ENCODE measurements at regions not wholly inside any gene's neighbourhood (a gene's known extent, or its start where the extent isn't known, plus 50 kb on each side); places are given as distances from the start of the nearest gene placed in this dataset.

- Histone ChIP-seq H3K27ac (no peak overlapping the region), H3K27me3 (no peaks in the 10 kb centered on the region), H3K9me3 (no peaks in the 10 kb centered on the region), H3K4me1 (no peaks in the 10 kb centered on the region), H3K36me3 (no peaks in the 10 kb centered on the region), H3K4me3 (no peak overlapping the region)
- TF ChIP-seq, protein P1, sequence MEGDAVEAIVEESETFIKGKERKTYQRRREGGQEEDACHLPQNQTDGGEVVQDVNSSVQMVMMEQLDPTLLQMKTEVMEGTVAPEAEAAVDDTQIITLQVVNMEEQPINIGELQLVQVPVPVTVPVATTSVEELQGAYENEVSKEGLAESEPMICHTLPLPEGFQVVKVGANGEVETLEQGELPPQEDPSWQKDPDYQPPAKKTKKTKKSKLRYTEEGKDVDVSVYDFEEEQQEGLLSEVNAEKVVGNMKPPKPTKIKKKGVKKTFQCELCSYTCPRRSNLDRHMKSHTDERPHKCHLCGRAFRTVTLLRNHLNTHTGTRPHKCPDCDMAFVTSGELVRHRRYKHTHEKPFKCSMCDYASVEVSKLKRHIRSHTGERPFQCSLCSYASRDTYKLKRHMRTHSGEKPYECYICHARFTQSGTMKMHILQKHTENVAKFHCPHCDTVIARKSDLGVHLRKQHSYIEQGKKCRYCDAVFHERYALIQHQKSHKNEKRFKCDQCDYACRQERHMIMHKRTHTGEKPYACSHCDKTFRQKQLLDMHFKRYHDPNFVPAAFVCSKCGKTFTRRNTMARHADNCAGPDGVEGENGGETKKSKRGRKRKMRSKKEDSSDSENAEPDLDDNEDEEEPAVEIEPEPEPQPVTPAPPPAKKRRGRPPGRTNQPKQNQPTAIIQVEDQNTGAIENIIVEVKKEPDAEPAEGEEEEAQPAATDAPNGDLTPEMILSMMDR (IDR thresholded peaks at IDR 0.05), result no peak
- TF ChIP-seq POLR2AphosphoS5 (IDR thresholded peaks at IDR 0.05; ENCODE audit: insufficient read depth in 1 of 2, low read depth in 1 of 2) (no peak), POLR2A (IDR thresholded peaks at IDR 0.05) (no peak)
- DNase-seq (ENCODE audit: extremely low spot score in 2 of 2), result no peak
- intact Hi-C loops (cut with DNase I), result no loop called here
Measured at GRCh38 chr11:45056529-45056928, 89.9 kb upstream of the PRDM11 start.

DNA sequence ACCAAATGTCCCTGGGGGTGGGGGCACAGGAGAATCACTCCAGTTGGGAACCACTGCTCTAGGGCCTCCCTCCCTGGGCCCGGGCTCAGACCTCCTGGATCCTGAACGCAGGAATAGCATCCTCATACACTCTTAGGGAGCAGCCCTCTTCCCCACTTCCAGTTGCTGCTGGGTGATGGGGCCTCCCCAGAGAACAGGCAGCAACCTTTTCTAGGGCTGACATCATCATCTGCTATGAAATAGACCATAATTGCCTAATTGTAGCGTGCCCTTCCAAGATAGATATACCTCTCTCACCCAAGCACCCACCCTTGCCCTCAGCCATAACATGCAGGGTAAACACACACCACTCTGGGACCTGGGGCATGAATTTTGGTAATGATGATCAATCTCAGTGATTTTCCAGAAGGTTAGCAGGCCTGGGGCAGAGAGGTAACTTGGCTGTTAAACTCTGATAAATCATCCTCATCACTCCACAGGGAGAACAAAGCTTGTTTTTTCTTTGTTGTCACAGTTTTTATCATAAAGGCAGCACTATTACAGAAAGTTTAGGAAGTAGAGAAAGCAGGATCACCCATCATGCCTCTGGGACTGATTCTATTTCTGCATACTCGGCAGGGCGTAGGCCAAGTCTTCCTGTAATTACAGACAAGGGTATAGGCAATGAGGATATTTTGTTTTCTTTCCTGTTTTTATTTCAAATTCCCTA, 88.3 kb upstream of the PRDM11 start:
- intact Hi-C loops (cut with DNase I), result no loop called here
- no peaks in the 10 kb centered on the region for H3K36me3 ChIP-seq
- TF ChIP-seq POLR2AphosphoS5 (IDR thresholded peaks at IDR 0.05; ENCODE audit: insufficient read depth in 1 of 2, low read depth in 1 of 2) (no peak), POLR2A (IDR thresholded peaks at IDR 0.05) (no peak)
- TF ChIP-seq, protein P1 (IDR thresholded peaks at IDR 0.05), result no peak
- no peak overlapping the region for H3K4me3 ChIP-seq
- no peak for DNase-seq (ENCODE audit: extremely low spot score in 2 of 2)
- H3K9me3 ChIP-seq, result no peaks in the 10 kb centered on the region
- no peak overlapping the region for H3K27ac ChIP-seq
- no peaks in the 10 kb centered on the region for H3K4me1 ChIP-seq
- no peaks in the 10 kb centered on the region for H3K27me3 ChIP-seq

GRCh38 chr11:45058647-45058950, 87.8 kb upstream of the PRDM11 start:
- intact Hi-C loops (cut with DNase I), result no loop called here
- Histone ChIP-seq H3K4me3 (no peak overlapping the region), H3K36me3 (no peaks in the 10 kb centered on the region), H3K27ac (no peak overlapping the region), H3K27me3 (no peaks in the 10 kb centered on the region), H3K9me3 (no peaks in the 10 kb centered on the region), H3K4me1 (no peaks in the 10 kb centered on the region)
- no peak for DNase-seq (ENCODE audit: extremely low spot score in 2 of 2)
- TF ChIP-seq POLR2A (IDR thresholded peaks at IDR 0.05), result no peak
- no peak for TF ChIP-seq POLR2AphosphoS5 (IDR thresholded peaks at IDR 0.05; ENCODE audit: insufficient read depth in 1 of 2, low read depth in 1 of 2)
- TF ChIP-seq, protein P1 (IDR thresholded peaks at IDR 0.05), result no peak

DNA sequence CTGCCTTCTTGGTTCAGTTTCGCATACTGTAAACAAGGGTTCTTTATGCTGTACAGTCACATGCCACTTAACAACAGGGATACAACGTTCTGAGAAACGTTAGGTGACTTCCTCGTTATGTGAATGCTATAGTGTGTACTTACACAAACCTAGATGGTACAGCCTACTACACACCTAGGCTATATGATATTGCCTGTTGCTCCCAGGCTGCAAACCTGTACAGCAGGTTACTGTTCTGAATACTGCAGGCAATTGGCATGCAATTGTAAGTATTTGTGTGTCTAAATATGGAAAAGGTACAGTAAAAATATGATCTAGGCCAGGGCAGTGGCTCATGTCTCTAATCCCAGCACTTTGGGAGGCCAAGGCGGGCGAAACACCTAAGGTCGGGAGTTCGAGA, 85.7 kb upstream of the PRDM11 start:
- H3K27ac ChIP-seq, result no peak overlapping the region
- no peaks in the 10 kb centered on the region for H3K9me3 ChIP-seq
- H3K4me3 ChIP-seq, result no peak overlapping the region
- H3K36me3 ChIP-seq, result no peaks in the 10 kb centered on the region
- intact Hi-C loops (cut with DNase I), result no loop called here
- TF ChIP-seq POLR2AphosphoS5 (IDR thresholded peaks at IDR 0.05; ENCODE audit: insufficient read depth in 1 of 2, low read depth in 1 of 2), result no peak
- TF ChIP-seq, protein P1 (IDR thresholded peaks at IDR 0.05), result no peak
- no peak for TF ChIP-seq POLR2A (IDR thresholded peaks at IDR 0.05)
- no peaks in the 10 kb centered on the region for H3K27me3 ChIP-seq
- no peaks in the 10 kb centered on the region for H3K4me1 ChIP-seq
- no peak for DNase-seq (ENCODE audit: extremely low spot score in 2 of 2)

GRCh38 chr11:45061641-45062040, 84.8 kb upstream of the PRDM11 start:
- intact Hi-C loops (cut with DNase I), result no loop called here
- H3K27me3 ChIP-seq, result no peaks in the 10 kb centered on the region
- H3K4me3 ChIP-seq, result no peak overlapping the region
- TF ChIP-seq, protein P1 (IDR thresholded peaks at IDR 0.05), result no peak
- TF ChIP-seq POLR2AphosphoS5 (IDR thresholded peaks at IDR 0.05; ENCODE audit: insufficient read depth in 1 of 2, low read depth in 1 of 2) (no peak), POLR2A (IDR thresholded peaks at IDR 0.05) (no peak)
- no peaks in the 10 kb centered on the region for H3K9me3 ChIP-seq
- H3K36me3 ChIP-seq, result no peaks in the 10 kb centered on the region
- DNase-seq (ENCODE audit: extremely low spot score in 2 of 2), result no peak
- H3K27ac ChIP-seq, result no peak overlapping the region
- no peaks in the 10 kb centered on the region for H3K4me1 ChIP-seq
